ENCODE measurements at regions not wholly inside any gene's neighbourhood (a gene's known extent, or its start where the extent isn't known, plus 50 kb on each side); places are given as distances from the start of the nearest gene placed in this dataset.

DNA sequence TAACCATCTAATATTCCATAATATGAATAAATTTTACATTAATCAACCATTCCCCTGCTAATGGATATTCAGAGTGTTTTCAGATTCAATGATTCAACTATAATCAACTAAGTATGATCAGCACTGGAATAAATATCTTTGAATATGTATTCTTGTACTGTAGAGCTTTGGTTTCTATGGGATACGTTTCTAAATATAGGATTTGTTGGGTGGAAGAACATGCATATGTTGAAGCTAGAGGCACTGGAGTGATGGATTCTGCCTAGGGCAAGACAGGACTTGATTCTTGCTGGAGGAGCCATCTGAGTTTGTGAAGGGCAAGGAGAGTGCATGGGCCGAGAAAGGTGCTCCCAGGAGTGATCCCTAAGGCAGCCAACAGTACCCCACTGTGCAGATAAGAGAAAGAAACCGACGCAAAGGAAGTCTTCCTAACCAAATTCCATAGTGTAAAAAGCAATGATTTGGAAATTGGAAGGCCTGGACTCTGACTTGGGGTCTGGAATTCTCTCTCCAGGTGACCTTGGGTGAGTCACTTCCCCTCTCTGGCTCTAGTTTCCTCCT, 418.7 kb downstream of the PREX1 start:
- TF ChIP-seq, protein P1, sequence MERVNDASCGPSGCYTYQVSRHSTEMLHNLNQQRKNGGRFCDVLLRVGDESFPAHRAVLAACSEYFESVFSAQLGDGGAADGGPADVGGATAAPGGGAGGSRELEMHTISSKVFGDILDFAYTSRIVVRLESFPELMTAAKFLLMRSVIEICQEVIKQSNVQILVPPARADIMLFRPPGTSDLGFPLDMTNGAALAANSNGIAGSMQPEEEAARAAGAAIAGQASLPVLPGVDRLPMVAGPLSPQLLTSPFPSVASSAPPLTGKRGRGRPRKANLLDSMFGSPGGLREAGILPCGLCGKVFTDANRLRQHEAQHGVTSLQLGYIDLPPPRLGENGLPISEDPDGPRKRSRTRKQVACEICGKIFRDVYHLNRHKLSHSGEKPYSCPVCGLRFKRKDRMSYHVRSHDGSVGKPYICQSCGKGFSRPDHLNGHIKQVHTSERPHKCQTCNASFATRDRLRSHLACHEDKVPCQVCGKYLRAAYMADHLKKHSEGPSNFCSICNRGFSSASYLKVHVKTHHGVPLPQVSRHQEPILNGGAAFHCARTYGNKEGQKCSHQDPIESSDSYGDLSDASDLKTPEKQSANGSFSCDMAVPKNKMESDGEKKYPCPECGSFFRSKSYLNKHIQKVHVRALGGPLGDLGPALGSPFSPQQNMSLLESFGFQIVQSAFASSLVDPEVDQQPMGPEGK (CRISPR knock-in tag; IDR thresholded peaks at IDR 0.05; ENCODE audit: borderline replicate concordance): no peak
- TF ChIP-seq SNAI2 (CRISPR knock-in tag; IDR thresholded peaks at IDR 0.05): no peak
- TF ChIP-seq ESRRG (CRISPR knock-in tag; IDR thresholded peaks at IDR 0.05): no peak
- TF ChIP-seq ZFP3 (CRISPR knock-in tag; IDR thresholded peaks at IDR 0.05): no peak
- TF ChIP-seq, protein P2, sequence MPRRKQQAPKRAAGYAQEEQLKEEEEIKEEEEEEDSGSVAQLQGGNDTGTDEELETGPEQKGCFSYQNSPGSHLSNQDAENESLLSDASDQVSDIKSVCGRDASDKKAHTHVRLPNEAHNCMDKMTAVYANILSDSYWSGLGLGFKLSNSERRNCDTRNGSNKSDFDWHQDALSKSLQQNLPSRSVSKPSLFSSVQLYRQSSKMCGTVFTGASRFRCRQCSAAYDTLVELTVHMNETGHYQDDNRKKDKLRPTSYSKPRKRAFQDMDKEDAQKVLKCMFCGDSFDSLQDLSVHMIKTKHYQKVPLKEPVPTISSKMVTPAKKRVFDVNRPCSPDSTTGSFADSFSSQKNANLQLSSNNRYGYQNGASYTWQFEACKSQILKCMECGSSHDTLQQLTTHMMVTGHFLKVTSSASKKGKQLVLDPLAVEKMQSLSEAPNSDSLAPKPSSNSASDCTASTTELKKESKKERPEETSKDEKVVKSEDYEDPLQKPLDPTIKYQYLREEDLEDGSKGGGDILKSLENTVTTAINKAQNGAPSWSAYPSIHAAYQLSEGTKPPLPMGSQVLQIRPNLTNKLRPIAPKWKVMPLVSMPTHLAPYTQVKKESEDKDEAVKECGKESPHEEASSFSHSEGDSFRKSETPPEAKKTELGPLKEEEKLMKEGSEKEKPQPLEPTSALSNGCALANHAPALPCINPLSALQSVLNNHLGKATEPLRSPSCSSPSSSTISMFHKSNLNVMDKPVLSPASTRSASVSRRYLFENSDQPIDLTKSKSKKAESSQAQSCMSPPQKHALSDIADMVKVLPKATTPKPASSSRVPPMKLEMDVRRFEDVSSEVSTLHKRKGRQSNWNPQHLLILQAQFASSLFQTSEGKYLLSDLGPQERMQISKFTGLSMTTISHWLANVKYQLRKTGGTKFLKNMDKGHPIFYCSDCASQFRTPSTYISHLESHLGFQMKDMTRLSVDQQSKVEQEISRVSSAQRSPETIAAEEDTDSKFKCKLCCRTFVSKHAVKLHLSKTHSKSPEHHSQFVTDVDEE (CRISPR knock-in tag; IDR thresholded peaks at IDR 0.05): no peak
- TF ChIP-seq TCF4 (CRISPR knock-in tag; IDR thresholded peaks at IDR 0.05; ENCODE audit: borderline replicate concordance): no peak
- TF ChIP-seq ZNF565 (CRISPR knock-in tag; conservative IDR thresholded peaks at IDR 0.05; ENCODE audit: low read depth): no peak
- TF ChIP-seq TOX (CRISPR knock-in tag; IDR thresholded peaks at IDR 0.05; ENCODE audit: borderline replicate concordance): no peak
- TF ChIP-seq, protein P3, sequence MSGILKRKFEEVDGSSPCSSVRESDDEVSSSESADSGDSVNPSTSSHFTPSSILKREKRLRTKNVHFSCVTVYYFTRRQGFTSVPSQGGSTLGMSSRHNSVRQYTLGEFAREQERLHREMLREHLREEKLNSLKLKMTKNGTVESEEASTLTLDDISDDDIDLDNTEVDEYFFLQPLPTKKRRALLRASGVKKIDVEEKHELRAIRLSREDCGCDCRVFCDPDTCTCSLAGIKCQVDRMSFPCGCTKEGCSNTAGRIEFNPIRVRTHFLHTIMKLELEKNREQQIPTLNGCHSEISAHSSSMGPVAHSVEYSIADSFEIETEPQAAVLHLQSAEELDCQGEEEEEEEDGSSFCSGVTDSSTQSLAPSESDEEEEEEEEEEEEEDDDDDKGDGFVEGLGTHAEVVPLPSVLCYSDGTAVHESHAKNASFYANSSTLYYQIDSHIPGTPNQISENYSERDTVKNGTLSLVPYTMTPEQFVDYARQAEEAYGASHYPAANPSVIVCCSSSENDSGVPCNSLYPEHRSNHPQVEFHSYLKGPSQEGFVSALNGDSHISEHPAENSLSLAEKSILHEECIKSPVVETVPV (CRISPR knock-in tag; IDR thresholded peaks at IDR 0.05): no peak
- no peak for TF ChIP-seq ZC3H10 (CRISPR knock-in tag; IDR thresholded peaks at IDR 0.05)
- TF ChIP-seq, protein P4, sequence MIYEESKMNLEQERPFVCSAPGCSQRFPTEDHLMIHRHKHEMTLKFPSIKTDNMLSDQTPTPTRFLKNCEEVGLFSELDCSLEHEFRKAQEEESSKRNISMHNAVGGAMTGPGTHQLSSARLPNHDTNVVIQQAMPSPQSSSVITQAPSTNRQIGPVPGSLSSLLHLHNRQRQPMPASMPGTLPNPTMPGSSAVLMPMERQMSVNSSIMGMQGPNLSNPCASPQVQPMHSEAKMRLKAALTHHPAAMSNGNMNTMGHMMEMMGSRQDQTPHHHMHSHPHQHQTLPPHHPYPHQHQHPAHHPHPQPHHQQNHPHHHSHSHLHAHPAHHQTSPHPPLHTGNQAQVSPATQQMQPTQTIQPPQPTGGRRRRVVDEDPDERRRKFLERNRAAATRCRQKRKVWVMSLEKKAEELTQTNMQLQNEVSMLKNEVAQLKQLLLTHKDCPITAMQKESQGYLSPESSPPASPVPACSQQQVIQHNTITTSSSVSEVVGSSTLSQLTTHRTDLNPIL (CRISPR knock-in tag; IDR thresholded peaks at IDR 0.05; ENCODE audit: low read depth): no peak
- no peak for TF ChIP-seq ZFP30 (CRISPR knock-in tag; IDR thresholded peaks at IDR 0.05)
- no peak for TF ChIP-seq OSR1 (CRISPR knock-in tag; IDR thresholded peaks at IDR 0.05)
- TF ChIP-seq, protein P5, sequence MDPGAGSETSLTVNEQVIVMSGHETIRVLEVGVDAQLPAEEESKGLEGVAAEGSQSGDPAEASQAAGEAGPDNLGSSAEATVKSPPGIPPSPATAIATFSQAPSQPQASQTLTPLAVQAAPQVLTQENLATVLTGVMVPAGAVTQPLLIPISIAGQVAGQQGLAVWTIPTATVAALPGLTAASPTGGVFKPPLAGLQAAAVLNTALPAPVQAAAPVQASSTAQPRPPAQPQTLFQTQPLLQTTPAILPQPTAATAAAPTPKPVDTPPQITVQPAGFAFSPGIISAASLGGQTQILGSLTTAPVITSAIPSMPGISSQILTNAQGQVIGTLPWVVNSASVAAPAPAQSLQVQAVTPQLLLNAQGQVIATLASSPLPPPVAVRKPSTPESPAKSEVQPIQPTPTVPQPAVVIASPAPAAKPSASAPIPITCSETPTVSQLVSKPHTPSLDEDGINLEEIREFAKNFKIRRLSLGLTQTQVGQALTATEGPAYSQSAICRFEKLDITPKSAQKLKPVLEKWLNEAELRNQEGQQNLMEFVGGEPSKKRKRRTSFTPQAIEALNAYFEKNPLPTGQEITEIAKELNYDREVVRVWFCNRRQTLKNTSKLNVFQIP (CRISPR knock-in tag; IDR thresholded peaks at IDR 0.05; ENCODE audit: borderline replicate concordance, low read depth): no peak

All from SK-N-SH treated with all-trans-retinoic acid at 6 μM for 48 hours (cell line).